Mesenchymal stem cell (in vitro differentiated cells and primary cell): ENCODE measurements at regions not wholly inside any gene's neighbourhood (a gene's known extent, or its start where the extent isn't known, plus 50 kb on each side); places are given as distances from the start of the nearest gene placed in this dataset.

Experiments
- DNase-seq: peaks from one replicate; pipeline ENCODE4 v3.0.0-alpha.2; 2013
- H2AFZ ChIP-seq: one replicate; pipeline ENCODE4 v1.6.1; 2013; ENCODE audit warnings: low read depth, mild to moderate bottlenecking, control low read depth, inconsistent platforms, low read length, moderate library complexity
- H2AK5ac ChIP-seq: 2 replicates; pipeline ENCODE4 v1.6.1; 2013; ENCODE audit warnings: low read length, moderate library complexity, mild to moderate bottlenecking, inconsistent platforms; ENCODE audit not compliant: severe bottlenecking
- H2BK120ac ChIP-seq: one replicate; pipeline ENCODE4 v1.6.1; 2013; ENCODE audit warnings: low read depth, mild to moderate bottlenecking, inconsistent platforms, low read length, moderate library complexity
- H2BK12ac ChIP-seq, 2 experiments: one replicate each; pipeline ENCODE4 v1.6.1; 2013; ENCODE audit warnings: inconsistent platforms in 2 of 2, low read length in 2 of 2, mild to moderate bottlenecking in 2 of 2, moderate library complexity in 2 of 2, control low read depth in 1 of 2
- H2BK15ac ChIP-seq: one replicate; pipeline ENCODE4 v1.6.1; 2013; ENCODE audit warnings: mild to moderate bottlenecking, low read depth, inconsistent platforms; ENCODE audit not compliant: poor library complexity, severe bottlenecking
- H2BK5ac ChIP-seq: 2 replicates; pipeline ENCODE4 v1.6.1; 2013; ENCODE audit warnings: low read depth, mild to moderate bottlenecking, low read length, control low read depth, inconsistent platforms; ENCODE audit not compliant: poor library complexity, severe bottlenecking
- H3K14ac ChIP-seq, 2 experiments: one replicate each; pipeline ENCODE4 v1.6.1; 2013; ENCODE audit warnings: inconsistent platforms in 2 of 2, low read length in 2 of 2, control low read depth in 1 of 2, mild to moderate bottlenecking in 1 of 2, moderate library complexity in 1 of 2
- H3K18ac ChIP-seq, 2 experiments: one replicate each; pipeline ENCODE4 v1.6.1; 2013; ENCODE audit warnings: inconsistent platforms in 2 of 2, low read length in 2 of 2, control low read depth in 1 of 2, low read depth in 1 of 2, mild to moderate bottlenecking in 1 of 2
- H3K23ac ChIP-seq, 2 experiments: one replicate each; pipeline ENCODE4 v1.6.1; 2013; ENCODE audit warnings: inconsistent platforms in 2 of 2, low read length in 2 of 2, mild to moderate bottlenecking in 2 of 2, moderate library complexity in 2 of 2, control low read depth in 1 of 2
- H3K27ac ChIP-seq: 2 replicates; pipeline ENCODE4 v1.5.1; 2013; ENCODE audit warnings: mild to moderate bottlenecking, moderate library complexity, low read length, control low read depth, inconsistent platforms; ENCODE audit not compliant: poor library complexity, severe bottlenecking
- H3K27me3 ChIP-seq, 2 experiments: 2 replicates each; pipeline versions ENCODE4 v1.6.1 to v1.7.0; 2013; ENCODE audit warnings: low read length in 2 of 2, mild to moderate bottlenecking in 2 of 2, moderate library complexity in 2 of 2, control low read depth in 1 of 2, inconsistent platforms in 1 of 2; ENCODE audit not compliant: control insufficient read depth in 1 of 2, insufficient read depth in 1 of 2
- H3K36me3 ChIP-seq, 2 experiments: 2 replicates each; pipeline versions ENCODE4 v1.6.1 to v1.7.0; 2013; ENCODE audit warnings: low read length in 2 of 2, control low read depth in 1 of 2, inconsistent platforms in 1 of 2, low read depth in 1 of 2, mild to moderate bottlenecking in 1 of 2; ENCODE audit not compliant: insufficient read depth in 2 of 2, control insufficient read depth in 1 of 2
- H3K4ac ChIP-seq, 2 experiments: one replicate each; pipeline ENCODE4 v1.6.1; 2013; ENCODE audit warnings: inconsistent platforms in 2 of 2, low read length in 2 of 2, mild to moderate bottlenecking in 2 of 2, moderate library complexity in 2 of 2, control low read depth in 1 of 2, low read depth in 1 of 2
- H3K4me1 ChIP-seq: 2 replicates; pipeline ENCODE4 v1.6.1; 2013; ENCODE audit warnings: low read depth, low read length, control low read depth; ENCODE audit not compliant: control insufficient read depth, insufficient read depth
- H3K4me2 ChIP-seq: 2 replicates; pipeline ENCODE4 v1.6.1; 2013; ENCODE audit warnings: low read length, mild to moderate bottlenecking, inconsistent platforms; ENCODE audit not compliant: poor library complexity, severe bottlenecking
- H3K4me3 ChIP-seq, 2 experiments: 2 replicates each; pipeline versions ENCODE4 v1.5.1 to v1.7.0; 2013; ENCODE audit warnings: low read length in 2 of 2, mild to moderate bottlenecking in 2 of 2, control low read depth in 1 of 2, low read depth in 1 of 2; ENCODE audit not compliant: insufficient read depth in 1 of 2
- H3K79me1 ChIP-seq: replicated peaks from 2 replicates; pipeline ENCODE4 v1.6.1; 2013; ENCODE audit warnings: mild to moderate bottlenecking, control low read depth, low read length, inconsistent platforms; ENCODE audit not compliant: poor library complexity, severe bottlenecking
- H3K9ac ChIP-seq: 2 replicates; pipeline ENCODE4 v1.7.0; 2013; ENCODE audit warnings: mild to moderate bottlenecking, low read length, moderate library complexity
- H3K9me3 ChIP-seq: 2 replicates; pipeline ENCODE4 v1.7.0; 2013; ENCODE audit warnings: mild to moderate bottlenecking, low read length; ENCODE audit not compliant: control insufficient read depth
- H4K8ac ChIP-seq: one replicate; pipeline ENCODE4 v1.6.1; 2013; ENCODE audit warnings: inconsistent platforms, mild to moderate bottlenecking, low read length, moderate library complexity
- H4K91ac ChIP-seq: one replicate; pipeline ENCODE4 v1.6.1; 2013; ENCODE audit warnings: mild to moderate bottlenecking, low read length, inconsistent platforms
- WGBS: methylation state at CpG from one replicate; pipeline ENCODE4 v1.1.7; 2013; ENCODE audit warnings: mixed read lengths; 5-methylcytosine and 5-hydroxymethylcytosine counted together

GRCh38 chr11:116502641-116503061 is 270.1 kb downstream of the BUD13 start:
- Histone ChIP-seq H3K9me3 (no peaks in the 10 kb centered on the region), H3K27ac (no peak overlapping the region), H2AFZ (no peak overlapping the region), H4K8ac (no peak overlapping the region), H3K4ac (no peak overlapping the region), H3K4me2 (no peak overlapping the region), H2BK5ac (no peak overlapping the region), H3K14ac (no peak overlapping the region), H3K4me1 (no peaks in the 10 kb centered on the region), H2BK12ac (no peak overlapping the region), H3K79me1 (no peaks in the 10 kb centered on the region), H2BK120ac (no peak overlapping the region), H3K23ac (no peak overlapping the region), H3K27me3 (peaks cover 34 to 84% of the 10 kb centered on the region in 2 experiments), H3K18ac (no peak overlapping the region), H2AK5ac (no peak overlapping the region), H3K4me3 (no peak overlapping the region), H2BK15ac (no peak overlapping the region), H3K9ac (no peak overlapping the region), H4K91ac (no peak overlapping the region), H3K36me3 (no peaks in the 10 kb centered on the region)
- no peak for DNase-seq
- 75% methylated on average over 6 of the region's 6 CpGs for WGBS

- H3K23ac ChIP-seq = no peak overlapping the region
- H3K27ac ChIP-seq = no peak overlapping the region
- WGBS = 51% methylated on average over 6 of the region's 7 CpGs
- no peak for DNase-seq
- H4K91ac ChIP-seq = no peak overlapping the region
- no peak overlapping the region for H4K8ac ChIP-seq
- no peak overlapping the region for H2BK12ac ChIP-seq
- H2BK15ac ChIP-seq = no peak overlapping the region
- H3K4ac ChIP-seq = no peak overlapping the region
- H2BK5ac ChIP-seq = no peak overlapping the region
- no peak overlapping the region for H2AK5ac ChIP-seq
- H3K9me3 ChIP-seq = no peaks in the 10 kb centered on the region
- H3K4me1 ChIP-seq = no peaks in the 10 kb centered on the region
- no peaks in the 10 kb centered on the region for H3K79me1 ChIP-seq
- H2AFZ ChIP-seq = no peak overlapping the region
- no peak overlapping the region for H3K4me2 ChIP-seq
- H3K36me3 ChIP-seq = no peaks in the 10 kb centered on the region
- no peak overlapping the region for H3K9ac ChIP-seq
- no peak overlapping the region for H3K4me3 ChIP-seq
- no peak overlapping the region for H2BK120ac ChIP-seq
- H3K27me3 ChIP-seq = peaks cover 34 to 83% of the 10 kb centered on the region in 2 experiments
- H3K18ac ChIP-seq = no peak overlapping the region
- no peak overlapping the region for H3K14ac ChIP-seq
These were observed 271.1 kb downstream of the BUD13 start for GRCh38 chr11:116501728-116502127.

DNA sequence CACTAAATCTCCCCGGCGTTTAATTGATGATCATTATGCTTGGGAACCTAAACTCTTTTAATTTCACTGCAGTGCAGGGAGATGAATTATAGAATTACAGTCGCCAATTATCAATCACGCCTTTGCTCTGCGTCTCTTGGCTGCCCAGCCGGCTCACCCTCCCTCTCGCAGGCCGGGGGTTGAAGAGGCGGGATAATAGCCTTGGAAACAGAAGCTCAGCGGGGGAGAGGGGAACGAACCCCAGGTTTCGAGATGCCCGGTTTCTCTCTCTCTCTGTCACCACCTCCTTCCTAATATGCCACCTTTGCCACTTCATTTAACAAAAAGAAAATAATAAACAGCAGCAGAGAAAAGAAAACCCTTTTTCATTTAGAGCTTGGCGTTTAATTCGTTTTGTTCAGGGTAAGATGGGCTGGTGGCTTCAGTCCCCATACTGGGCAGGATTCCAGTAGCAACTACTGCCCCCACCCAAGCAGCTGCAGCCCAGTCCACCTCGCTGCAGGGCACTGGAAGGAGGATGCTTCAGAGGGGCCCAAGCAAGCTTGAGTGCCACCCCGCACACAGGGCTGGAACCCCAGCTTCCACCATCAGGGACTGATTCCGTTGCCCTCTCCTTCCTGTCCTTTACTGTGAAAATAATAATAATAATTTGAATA is 271.7 kb downstream of the BUD13 start:
- no peak overlapping the region for H4K8ac ChIP-seq
- DNase-seq = no peak
- no peak overlapping the region for H3K9ac ChIP-seq
- no peak overlapping the region for H4K91ac ChIP-seq
- no peak overlapping the region for H2AK5ac ChIP-seq
- no peak overlapping the region for H3K14ac ChIP-seq
- H3K79me1 ChIP-seq = no peaks in the 10 kb centered on the region
- H2AFZ ChIP-seq = no peak overlapping the region
- no peaks in the 10 kb centered on the region for H3K4me1 ChIP-seq
- no peak overlapping the region for H2BK120ac ChIP-seq
- H3K4me3 ChIP-seq = no peak overlapping the region
- H3K36me3 ChIP-seq = no peaks in the 10 kb centered on the region
- H3K23ac ChIP-seq = no peak overlapping the region
- H3K4ac ChIP-seq = no peak overlapping the region
- H2BK15ac ChIP-seq = no peak overlapping the region
- H3K4me2 ChIP-seq = no peak overlapping the region
- 18% methylated on average over 10 of the region's 18 CpGs for WGBS
- H2BK12ac ChIP-seq = no peak overlapping the region
- peaks cover 34 to 77% of the 10 kb centered on the region in 2 experiments for H3K27me3 ChIP-seq
- H3K27ac ChIP-seq = no peak overlapping the region
- H3K9me3 ChIP-seq = no peaks in the 10 kb centered on the region
- no peak overlapping the region for H2BK5ac ChIP-seq
- H3K18ac ChIP-seq = no peak overlapping the region

DNA sequence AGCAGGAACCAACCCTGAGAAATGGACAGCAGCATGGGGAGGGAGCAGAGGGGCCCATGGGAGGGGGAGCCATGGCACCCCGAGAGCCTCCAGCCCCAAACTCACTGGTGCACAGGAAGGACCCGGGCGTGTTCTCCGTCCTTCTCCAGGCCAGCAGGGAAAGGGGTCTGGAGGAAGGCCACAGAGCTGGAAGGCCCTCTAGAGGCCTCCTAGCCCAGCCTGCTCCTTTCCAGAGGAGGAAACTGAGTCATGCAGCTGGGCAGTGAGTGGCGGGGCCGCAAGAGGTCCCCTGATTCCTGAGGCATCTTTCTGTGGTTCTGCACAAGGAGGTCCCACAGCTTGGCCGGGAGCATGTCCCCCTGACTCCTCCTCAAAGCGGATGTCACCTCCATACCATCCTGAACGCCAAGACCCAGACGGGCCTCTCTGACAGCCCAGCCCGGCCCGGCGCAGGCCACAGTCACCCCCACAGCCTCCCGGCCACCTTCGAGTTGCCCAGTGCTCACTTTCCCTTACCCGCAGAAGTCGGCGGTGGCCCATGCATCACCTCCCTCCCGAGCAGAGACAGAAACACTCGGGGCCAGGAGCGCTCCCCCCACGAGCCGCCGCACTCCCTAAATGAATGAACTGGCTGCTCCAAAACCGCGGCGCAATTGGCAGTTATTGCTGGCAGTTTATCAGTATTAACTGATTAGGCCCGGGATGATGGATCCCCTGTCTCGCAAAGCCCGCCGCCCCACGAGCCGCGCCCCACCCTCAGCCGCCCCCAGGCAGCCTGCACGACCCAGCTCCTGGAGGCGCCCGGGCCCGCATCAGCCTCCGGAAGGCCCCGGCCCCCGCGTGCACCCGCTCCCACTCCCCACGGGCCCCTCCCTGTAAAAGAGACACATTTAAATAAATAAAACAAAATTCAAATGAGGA is 272.5 kb downstream of the BUD13 start:
- no peak overlapping the region for H3K18ac ChIP-seq
- no peak overlapping the region for H2AK5ac ChIP-seq
- H3K4me2 ChIP-seq = no peak overlapping the region
- no peak overlapping the region for H3K14ac ChIP-seq
- WGBS = 52% methylated on average over 40 of the region's 45 CpGs
- no peak overlapping the region for H3K23ac ChIP-seq
- no peak overlapping the region for H3K27ac ChIP-seq
- H3K79me1 ChIP-seq = no peaks in the 10 kb centered on the region
- H3K36me3 ChIP-seq = no peaks in the 10 kb centered on the region
- H3K9me3 ChIP-seq = no peaks in the 10 kb centered on the region
- H2BK120ac ChIP-seq = no peak overlapping the region
- DNase-seq = no peak
- no peak overlapping the region for H3K4ac ChIP-seq
- no peak overlapping the region for H2BK15ac ChIP-seq
- no peak overlapping the region for H2BK12ac ChIP-seq
- peaks cover 34 to 70% of the 10 kb centered on the region in 2 experiments for H3K27me3 ChIP-seq
- H3K4me3 ChIP-seq = no peak overlapping the region
- no peaks in the 10 kb centered on the region for H3K4me1 ChIP-seq
- H3K9ac ChIP-seq = no peak overlapping the region
- H2AFZ ChIP-seq = no peak overlapping the region
- H4K91ac ChIP-seq = no peak overlapping the region
- H2BK5ac ChIP-seq = no peak overlapping the region
- H4K8ac ChIP-seq = no peak overlapping the region
